ENCODE measurements at regions not wholly inside any gene's neighbourhood (a gene's known extent, or its start where the extent isn't known, plus 50 kb on each side); places are given as distances from the start of the nearest gene placed in this dataset.
"Not testable (repeated sequence)": the region's sequence is repeated elsewhere in the genome, so short reads cannot be mapped to it uniquely, and the experiment has no call there.

DNA sequence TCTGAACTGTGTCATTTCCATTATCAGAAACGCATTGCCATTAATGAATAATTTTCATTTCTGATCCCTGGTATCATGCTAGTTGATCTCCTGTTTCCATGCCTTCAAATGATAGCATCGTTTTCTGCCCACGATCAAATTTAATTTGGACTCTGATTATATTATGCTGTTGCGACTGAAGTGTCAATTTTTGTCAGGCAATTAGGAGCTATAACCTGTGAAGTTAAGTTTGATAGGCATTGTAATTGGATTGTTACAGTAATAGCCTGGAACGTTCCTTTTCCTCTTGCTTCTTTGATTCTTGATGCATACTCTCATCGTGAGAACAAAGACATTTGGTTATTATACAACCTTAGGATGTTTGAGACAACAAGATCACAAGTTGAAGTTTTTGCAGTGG is 356.3 kb downstream of the VRK1 start:
- DNase-seq = no peak

DNA sequence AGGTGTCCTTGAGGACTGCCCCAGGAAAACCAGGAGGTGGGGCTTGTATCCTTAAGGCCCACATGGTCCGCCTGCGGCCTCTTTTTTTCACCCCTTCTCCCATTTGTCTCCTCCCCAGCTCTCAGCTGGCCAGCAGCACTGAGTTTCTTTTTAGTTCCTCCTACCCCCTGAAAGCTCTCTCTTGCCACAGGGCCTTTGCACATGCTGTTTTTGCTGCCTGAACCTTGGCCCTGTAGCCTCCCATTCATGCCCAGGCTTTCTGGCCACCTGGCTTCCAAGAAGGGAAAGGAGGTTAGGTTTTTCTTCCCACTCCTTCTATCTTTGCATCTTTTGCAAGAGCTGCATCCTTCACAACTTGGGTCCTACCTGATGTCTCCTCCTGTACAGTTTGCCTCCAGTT is 358.1 kb downstream of the VRK1 start:
- no peak for DNase-seq

DNA sequence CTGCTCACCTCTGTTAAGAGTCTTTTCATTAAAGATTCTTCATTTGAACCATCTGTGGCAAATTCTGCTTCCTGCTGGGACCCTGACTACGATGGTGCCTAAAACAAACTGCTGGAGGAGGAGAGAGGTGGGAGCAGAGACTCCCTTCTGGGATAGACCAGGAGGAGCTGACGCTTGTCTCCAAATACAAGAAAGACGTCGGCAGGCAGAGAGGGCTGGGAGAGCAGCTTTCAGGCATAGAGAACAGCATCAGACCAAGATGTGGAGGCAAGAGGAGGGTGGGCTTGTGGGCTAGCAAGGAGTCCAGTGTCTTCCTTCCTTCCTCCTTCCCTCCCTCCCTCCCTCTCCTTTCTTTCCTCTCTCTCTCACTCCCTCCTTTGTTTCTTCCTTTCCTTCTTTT is 358.6 kb downstream of the VRK1 start:
- DNase-seq = no peak

DNA sequence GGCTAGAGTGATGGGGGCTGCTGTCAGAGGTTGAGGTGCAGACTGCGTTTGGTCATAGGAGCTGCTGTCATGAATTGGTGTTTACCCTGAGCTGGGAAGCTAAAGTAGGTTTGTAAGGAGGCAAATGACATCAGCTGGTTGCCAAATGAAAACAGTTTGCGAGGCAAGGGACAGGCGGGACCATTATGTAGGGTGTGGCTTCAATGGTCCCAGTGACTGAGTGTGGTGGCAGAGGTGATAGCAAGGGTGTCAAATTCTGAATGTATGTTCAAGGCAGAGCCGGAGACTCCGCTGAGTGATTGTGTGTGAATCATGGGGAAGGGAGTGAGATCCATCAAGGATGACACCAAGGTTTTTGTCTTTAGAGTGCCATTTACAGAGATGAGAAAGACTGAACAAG is 359.5 kb downstream of the VRK1 start:
- no peak for DNase-seq

DNA sequence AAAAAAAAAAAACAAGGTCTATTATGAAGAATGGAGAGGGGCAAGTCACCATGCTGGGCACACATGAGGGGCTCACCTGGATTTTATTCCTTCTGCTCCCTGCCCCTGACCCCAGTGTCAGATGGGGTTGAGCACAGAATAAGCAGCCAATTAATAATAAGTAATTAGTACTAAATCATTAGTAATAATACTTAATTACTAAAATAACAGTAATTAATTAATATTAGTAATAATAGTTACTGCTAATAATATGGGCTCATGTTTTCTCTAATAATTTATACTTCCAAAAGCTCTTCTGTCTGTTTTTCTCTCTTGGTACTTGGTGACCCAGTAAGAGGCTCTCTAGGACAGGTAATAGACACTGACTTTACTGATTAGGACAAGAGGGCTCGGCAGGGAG is 360.9 kb downstream of the VRK1 start:
- DNase-seq = no peak

DNA sequence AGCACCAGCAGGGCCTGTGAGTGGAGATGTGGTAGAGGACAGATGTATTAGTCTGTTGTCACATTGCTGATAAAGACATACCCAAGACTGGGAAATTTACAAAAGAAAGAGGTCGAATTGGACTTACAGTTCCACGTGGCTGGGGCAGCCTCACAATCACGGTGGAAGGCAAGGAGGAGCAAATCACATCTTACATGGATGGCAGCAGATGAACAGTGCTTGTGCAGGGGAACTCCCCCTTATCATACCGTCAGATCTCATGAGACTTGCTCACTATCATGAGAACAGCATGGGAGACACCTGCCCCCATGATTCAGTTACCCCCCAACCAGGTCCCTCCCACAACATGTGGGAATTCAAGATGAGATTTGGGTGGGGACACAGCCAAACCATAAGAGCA is 361.9 kb downstream of the VRK1 start:
- DNase-seq = no peak

DNA sequence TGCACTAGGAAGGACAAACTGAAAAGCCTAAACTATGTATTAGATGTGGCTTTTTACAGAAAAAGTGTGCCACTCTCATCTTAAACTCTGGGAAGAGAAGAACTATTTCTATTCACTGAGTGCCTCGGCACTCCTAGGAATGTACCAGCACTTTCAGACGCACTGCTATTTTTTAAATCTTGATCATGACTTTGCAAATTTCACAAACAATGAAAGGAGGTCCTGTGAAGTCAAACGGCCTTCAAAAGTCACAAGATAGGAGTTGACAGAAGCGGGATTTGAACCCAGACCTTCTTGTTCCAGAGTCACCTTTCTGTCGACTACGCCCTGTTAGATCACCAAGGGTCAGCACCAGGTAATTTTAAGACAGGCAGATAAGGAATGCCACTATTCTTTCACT is 365.4 kb downstream of the VRK1 start:
- DNase-seq = no peak

DNA sequence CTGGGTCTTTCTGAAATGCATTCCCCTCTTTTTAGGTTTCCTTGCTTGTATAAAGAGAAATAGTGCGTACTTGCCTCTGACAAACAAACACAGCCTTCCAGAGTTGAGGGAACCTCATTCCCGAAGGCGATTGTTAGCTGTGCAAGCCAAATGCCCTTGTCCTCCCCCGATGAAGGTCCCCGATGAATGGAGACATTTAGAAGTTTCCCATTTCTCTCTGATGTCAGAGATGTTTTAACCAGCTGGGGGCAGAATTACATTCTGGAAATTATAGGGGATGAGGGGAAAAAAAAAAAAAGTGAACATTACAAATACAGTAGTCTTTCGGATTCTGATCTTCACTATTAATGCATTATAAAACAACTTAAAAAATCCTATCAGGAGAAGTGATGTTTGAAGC is 366.8 kb downstream of the VRK1 start:
- DNase-seq = no peak

DNA sequence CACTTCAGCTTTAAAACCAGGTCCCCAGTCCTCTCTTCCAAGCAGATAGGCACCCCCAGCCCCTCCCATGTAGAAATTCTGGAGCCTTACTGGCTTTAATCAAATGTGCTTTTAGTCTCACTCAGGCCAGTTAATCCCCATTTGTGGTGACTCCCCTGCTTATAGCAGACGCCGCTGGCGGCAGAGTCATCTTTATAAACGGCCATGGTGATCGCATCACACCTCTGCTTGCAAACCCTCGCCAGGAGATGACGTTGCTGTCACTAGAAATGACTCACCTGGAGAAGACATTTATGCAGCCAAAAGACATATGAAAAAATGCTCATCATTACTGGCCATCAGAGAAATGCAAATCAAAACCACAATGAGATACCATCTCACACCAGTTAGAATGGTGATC is 369.3 kb downstream of the VRK1 start:
- no peak for DNase-seq

DNA sequence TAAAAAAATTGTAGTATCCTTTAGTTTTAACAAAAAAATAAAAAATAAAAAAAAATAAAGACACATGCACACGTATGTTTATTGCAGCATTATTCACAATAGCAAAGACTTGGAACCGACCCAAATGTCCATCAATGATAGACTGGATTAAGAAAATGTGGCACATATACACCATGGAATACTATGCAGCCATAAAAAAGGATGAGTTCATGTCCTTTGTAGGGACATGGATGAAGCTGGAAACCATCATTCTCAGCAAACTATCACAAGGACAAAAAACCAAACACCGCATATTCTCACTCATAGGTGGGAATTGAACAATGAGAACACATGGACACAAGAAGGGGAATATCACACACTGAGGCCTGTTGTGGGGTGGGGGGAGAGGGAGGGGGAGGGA is 370.4 kb downstream of the VRK1 start:
- DNase-seq = not testable (repeated sequence)

DNA sequence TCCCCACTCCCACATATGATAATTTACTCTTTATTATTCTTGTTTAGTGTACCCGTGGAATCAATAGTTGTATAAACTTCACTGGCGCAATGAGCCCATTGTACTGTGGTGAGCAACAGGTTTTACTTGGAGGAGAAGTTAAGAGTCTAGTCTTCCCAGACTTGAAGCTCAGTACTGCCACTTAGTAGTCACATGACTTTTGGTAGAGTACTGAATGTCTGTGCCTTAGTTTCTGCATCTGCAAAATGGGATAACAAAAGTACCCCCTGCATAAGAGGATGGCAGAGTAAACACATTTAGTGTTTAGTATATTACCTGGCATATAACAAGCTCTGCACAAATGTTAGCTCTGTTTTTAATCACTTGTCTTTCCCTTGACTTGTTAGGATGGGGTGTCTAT is 375.5 kb downstream of the VRK1 start:
- DNase-seq = no peak

DNA sequence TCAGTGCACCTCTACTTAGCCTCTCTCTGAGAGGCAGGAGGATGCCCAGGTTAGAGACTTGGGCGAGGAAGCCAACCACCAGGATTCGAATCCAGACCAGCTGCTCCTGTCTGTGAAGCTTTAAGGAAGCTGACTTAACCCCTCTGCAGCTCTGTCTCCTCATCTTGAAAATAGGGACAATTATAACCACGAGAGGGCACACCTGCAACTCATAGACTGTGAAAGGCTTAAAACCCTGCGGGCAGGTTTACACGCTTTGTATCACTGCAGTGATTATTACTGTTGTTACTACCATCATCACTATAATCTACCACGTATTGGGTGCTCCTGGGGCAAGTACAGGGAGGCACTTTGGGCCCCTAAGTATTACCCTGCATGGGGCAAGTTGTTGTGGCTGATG is 379.8 kb downstream of the VRK1 start:
- no peak for DNase-seq

DNA sequence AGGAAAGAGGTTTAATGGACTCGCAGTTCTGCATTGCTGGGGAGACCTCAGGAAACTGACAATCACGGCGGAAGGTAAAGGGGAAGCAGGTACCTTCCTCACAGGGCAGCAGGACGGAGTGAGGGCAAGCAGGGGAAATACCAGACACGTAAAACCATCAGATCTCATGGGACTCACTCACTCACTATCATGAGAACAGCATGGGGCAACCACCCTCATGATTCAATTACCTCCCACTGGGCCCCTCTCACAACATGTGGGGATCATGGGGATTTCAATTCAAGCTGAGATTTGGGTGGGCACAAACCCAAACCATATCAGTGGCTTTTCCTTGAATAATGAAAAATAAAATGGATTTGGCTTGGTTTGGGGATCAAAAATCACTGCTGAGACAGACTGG is 380.5 kb downstream of the VRK1 start:
- no peak for DNase-seq

DNA sequence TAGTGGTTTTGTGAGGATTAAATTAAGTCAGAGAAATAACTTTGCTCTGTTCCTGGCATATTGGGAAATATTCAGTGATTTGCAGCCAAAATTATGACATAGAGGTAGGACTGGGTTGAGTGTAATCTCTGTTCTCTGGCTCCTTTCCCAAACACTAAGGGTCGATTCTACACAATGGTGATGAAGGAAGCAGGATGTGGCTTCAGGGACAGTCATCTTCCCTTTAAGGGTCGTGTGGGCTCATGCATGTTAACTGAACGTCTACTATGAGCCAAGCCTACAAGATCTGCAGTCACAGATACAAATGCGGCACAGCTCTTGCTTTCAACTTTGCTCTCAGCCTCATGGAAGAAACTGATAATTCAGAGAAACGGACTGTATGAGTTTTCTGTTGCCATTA is 381.6 kb downstream of the VRK1 start:
- no peak for DNase-seq

DNA sequence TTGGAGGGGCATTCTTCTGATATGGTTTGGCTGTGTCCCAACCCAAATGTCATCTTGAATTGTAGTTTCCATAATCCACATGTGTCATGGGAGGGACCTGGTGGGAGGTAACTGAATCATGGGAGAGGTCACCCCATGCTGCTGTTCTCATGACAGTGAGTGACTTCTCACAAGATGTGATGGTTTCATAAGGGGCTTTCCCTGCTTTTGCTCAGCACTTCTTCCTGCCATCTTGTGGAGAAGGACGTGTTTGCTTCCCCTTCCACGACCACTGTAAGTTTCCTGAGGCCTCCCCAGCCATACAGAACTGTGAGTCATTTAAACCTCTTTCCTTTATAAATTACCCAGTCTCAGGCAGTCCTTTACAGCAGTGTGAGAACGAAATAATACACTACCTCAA is 382.4 kb downstream of the VRK1 start:
- DNase-seq = no peak

DNA sequence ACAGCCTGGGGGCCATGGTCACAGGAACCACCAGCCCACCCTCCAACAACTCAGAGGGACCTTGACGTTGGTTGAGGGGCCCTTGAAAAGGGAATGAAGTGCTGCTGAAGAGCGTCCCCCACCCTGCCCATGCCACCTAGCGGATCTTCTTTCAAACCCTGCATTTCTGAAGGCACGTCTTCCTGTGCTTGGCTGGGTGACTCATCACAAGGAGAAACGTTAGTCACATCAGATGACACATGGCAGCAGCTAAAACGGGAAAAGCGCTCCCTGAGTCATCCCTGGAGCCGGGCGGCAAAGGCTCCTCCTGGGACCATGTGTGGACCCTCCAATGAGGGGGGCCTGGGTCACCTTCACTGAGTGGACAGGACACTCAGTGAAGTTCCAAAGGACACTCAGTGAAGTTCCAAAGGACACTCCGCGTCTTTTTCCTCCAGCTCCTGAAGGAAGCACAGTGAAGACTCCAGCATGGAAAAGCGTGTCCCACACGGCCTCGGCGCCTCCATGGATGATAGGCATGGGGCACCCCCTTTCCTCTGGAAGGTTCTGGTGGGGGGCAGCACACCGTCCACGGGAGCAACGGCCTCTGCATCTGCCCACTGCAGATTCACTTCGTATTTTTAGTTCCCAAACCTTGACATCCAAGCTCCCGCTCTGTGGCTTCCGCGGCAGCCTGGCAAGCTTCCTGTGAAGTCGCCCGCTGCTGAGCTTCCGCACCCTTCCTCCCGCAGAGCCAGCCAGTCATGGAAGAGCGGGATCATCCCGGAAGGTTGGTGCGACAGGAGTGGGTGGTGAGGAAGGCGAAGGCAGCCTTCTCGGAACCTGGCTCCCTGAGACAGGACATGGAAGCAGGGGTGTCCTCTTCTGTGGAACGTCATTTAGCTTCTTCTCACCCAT is 383.4 kb downstream of the VRK1 start:
- no peak for DNase-seq

DNA sequence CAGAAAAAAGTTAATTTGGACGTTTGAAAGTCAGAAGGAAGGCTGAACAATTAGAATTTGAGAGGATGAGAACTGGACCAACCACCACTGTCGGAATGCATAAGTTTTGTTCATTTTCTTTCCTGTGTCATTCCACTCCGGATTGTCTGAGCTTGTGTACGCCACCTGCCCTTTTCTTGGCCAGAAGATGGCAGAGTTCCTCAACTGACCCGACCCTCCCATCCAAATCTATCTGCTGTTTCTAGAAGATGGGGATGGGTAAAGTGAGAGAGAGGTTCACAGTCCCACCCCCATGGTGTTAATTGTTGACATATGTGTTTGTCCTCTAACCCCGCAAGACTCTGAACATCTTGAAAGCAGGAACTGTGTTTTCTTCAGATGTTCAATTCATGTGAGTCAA is 388.0 kb downstream of the VRK1 start:
- no peak for DNase-seq

DNA sequence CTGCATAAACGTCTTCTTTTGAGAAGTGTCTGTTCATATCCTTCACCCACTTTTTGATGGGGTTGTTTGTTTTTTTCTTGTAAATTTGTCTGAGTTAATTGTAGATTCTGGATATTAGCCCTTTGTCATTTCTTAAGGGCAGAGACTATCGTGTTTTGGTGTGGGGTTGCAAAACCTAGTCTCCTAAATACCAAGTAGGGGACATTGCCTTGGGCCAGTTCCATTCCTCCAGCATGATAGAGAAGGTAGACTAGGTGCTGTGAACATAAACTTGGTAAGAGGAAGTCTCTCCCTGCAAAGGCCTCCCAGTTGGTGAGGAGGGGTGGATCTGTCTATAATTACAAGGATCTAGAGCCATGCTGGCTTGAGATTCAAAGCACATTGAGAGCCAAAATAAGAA is 390.7 kb downstream of the VRK1 start:
- DNase-seq = no peak

DNA sequence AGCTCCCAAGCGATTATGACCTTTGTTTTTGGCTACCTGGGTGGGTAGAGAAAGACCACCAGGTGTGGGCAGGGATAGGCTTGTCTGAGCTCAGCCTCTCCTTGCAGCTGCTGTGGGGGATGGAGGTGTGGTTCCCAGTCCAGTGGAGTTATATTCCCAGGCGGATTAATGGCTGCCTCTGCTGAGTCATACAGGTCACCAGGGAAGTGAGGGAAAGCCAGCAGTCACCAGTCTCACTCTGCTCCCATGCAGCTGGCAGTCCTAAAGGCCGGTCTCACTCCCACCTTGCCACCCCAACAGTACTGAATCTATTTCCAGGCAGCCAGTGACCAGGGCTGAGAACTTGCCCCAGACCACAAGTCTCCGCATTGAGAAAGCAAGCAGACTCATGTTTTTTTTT is 399.2 kb downstream of the VRK1 start:
- DNase-seq = no peak

DNA sequence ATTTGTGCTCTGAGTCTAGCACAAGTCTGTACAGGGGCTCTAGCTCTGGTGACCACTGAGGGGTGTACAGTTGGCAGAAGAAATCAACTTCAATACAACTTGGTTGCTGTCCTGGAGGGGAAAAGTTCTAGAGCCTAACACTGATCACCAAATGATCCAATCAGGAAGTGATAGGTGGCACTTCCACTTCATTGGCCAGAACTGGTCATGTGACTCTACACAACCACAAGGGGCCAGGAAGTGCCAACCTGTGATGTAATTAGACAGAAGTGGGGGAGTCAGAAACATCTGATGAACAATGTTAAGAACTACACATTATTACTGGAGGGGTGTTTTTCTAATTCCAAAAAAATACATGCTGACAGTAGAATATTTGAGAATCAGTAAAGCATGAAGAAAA is 401.6 kb downstream of the VRK1 start:
- DNase-seq = no peak

DNA sequence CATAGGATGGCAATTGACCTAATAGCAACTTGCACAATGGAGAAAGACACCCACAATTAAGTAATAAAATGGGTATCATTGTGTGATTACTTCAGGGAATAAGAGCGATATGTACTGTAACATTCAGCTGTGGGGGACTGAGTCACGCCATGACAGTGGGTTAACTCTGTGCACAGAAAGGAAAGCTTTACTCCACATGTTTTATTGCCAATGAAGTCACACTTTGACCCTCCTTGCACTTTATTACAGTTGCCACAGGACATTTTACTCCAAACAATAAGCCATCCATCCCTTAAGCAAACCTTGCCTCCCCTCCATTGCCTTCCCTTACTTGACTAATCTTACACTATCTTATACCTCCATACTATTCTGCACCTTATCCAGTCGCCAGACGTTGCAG is 403.1 kb downstream of the VRK1 start:
- no peak for DNase-seq

DNA sequence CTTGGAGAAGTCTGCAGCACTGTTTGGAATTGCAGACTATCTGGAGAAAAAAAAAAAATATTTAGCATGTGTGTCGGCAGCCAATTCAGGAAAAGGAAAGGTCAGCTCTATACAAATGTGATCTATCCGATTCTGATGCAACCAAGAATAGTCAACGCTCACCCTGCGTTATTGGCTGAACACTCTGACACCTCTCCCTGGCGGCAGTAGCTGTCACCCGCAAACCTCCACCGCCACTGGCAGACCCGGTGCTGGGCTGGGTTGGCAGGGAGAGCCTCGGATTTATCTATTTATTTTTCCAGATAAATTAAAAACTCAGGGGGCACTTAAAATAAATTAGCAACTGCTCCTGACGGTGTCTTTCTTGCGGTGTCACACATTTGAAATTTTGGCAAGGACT is 409.7 kb downstream of the VRK1 start:
- no peak for DNase-seq

DNA sequence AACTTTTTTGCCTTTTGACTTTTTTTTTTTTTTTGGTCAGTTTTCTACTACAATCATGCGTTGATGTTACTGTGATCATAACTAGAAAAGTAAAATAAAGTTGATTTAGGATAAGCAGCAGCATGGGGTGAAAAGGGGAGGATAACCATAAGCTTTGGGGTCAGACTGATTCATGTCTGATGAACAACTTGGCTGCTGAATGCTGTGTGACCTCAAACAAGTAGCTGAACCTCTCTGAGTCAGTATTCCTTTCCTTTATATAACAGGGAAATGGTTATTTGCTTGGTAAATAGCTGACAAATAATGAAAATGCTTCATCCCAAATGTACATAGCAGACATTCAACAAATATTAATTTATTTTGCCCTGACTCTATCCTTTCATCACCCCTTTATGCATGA is 413.0 kb downstream of the VRK1 start:
- DNase-seq = no peak

DNA sequence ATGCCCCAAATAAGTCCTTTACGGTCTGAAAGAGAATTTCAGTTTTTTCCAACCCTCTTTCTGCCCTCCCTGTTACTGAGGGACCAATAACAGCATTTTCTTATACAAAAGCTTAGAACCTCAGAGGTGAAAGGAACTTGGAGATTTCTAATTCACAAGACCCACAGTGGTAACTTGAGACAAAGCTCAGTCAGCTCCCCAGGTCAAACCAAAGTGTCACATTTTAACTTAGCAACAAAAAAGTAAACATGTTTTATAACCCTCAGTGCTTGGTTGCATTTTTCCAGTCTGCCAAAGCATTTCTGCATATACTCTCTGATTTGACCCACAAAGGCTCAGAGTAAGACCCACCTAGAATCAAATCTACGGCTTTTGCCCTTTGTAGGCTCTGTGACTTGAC is 415.2 kb downstream of the VRK1 start:
- no peak for DNase-seq

DNA sequence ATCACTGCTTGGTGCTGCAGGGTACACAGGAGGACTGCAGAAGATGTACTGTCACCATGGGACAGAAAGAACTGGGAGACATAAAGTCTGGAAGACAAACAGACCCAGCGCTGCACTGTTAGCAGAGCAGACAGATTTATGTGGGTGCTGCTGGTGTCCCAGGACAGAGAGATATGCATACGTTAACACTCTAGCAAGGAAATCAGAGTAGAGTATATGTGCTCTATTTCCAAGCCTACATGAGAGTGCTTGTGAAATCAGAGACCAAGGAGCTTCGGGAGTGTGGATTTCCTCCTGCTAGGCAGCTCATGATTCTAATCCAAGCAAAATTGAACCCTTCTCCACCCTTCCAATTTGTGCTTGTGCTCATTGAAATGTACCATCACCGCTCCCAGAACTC is 416.5 kb downstream of the VRK1 start:
- no peak for DNase-seq

Data from stimulated activated naive CD4-positive, alpha-beta T cell treated with Interleukin-2 at 50 U/mL for 16 hours (primary cell).